HG02943 (cell line): ENCODE measurements at regions not wholly inside any gene's neighbourhood (a gene's known extent, or its start where the extent isn't known, plus 50 kb on each side); places are given as distances from the start of the nearest gene placed in this dataset.

Source experiments
- ATAC-seq: cut with Tn5 transposase; IDR thresholded peaks from one replicate; pipeline ENCODE4 v1.9.1; 2021; ENCODE audit warnings: mild to moderate bottlenecking, low read depth, moderate library complexity; ENCODE audit not compliant: unreplicated experiment

- no peak for ATAC-seq
Measured at GRCh38 chr5:76030343-76030742, 52.8 kb upstream of the SV2C start.

- no peak for ATAC-seq
Measured at GRCh38 chr5:76029739-76030138, 53.4 kb upstream of the SV2C start.

- no peak for ATAC-seq
Measured at GRCh38 chr5:76025790-76026189, 57.4 kb upstream of the SV2C start.

- no peak for ATAC-seq
Measured at GRCh38 chr5:76025069-76025468, 58.1 kb upstream of the SV2C start.

GRCh38 chr5:76022611-76023010 lies 60.6 kb upstream of the SV2C start:
- ATAC-seq = no peak

GRCh38 chr5:76021936-76022584 lies 61.1 kb upstream of the SV2C start:
- no peak for ATAC-seq

- no peak for ATAC-seq
Measured at GRCh38 chr5:76016258-76016657, 66.9 kb upstream of the SV2C start.

GRCh38 chr5:76014005-76014404 lies 69.2 kb upstream of the SV2C start:
- ATAC-seq = no peak

GRCh38 chr5:76007904-76008303 lies 75.3 kb upstream of the SV2C start:
- no peak for ATAC-seq

GRCh38 chr5:76000582-76000981 lies 82.6 kb upstream of the SV2C start:
- ATAC-seq = no peak

- ATAC-seq = no peak
Measured at GRCh38 chr5:75993643-75994520, 89.3 kb upstream of the SV2C start.

- ATAC-seq = no peak
Measured at GRCh38 chr5:75993183-75993582, 90.0 kb upstream of the SV2C start.

- no peak for ATAC-seq
Measured at GRCh38 chr5:75992753-75993152, 90.4 kb upstream of the SV2C start.

- ATAC-seq = no peak
Measured at GRCh38 chr5:75985077-75985476, 98.1 kb upstream of the SV2C start.

GRCh38 chr5:75975496-75975895 lies 107.7 kb upstream of the SV2C start:
- no peak for ATAC-seq

GRCh38 chr5:75965292-75965691 lies 117.9 kb upstream of the SV2C start:
- ATAC-seq = no peak

GRCh38 chr5:75964008-75964407 lies 119.2 kb upstream of the SV2C start:
- ATAC-seq = no peak

GRCh38 chr5:75963554-75963953 lies 119.6 kb upstream of the SV2C start:
- ATAC-seq = no peak

GRCh38 chr5:75961818-75962217 lies 121.4 kb upstream of the SV2C start:
- ATAC-seq = no peak

GRCh38 chr5:75960129-75960528 lies 123.1 kb upstream of the SV2C start:
- no peak for ATAC-seq

- ATAC-seq = no peak
Measured at GRCh38 chr5:75952963-75953362, 130.2 kb upstream of the SV2C start.

GRCh38 chr5:75952291-75952690 lies 130.9 kb upstream of the SV2C start:
- ATAC-seq = no peak
